ENCODE measurements at regions not wholly inside any gene's neighbourhood (a gene's known extent, or its start where the extent isn't known, plus 50 kb on each side); places are given as distances from the start of the nearest gene placed in this dataset.

GRCh38 chr7:17586711-17587110 lies 288.3 kb downstream of the AHR start:
- Histone ChIP-seq H3K36me3 (ENCODE audit: control insufficient read depth, insufficient read depth, low read length) (no peaks in the 10 kb centered on the region), H3K4me1 (ENCODE audit: control insufficient read depth, insufficient read depth, low read length, poor library complexity, severe bottlenecking) (no peaks in the 10 kb centered on the region), H3K4me3 (ENCODE audit: low read depth, low read length) (no peak overlapping the region), H3K9me3 (ENCODE audit: control insufficient read depth in 2 of 2, low read length in 2 of 2) (no peaks in the 10 kb centered on the region), H3K27me3 (ENCODE audit: control insufficient read depth, insufficient read depth, low read length) (no peaks in the 10 kb centered on the region), H3K27ac (ENCODE audit: insufficient read depth, low read length, poor library complexity, severe bottlenecking) (no peak overlapping the region)
- DNase-seq (no peak), ATAC-seq (ENCODE audit: low read depth in 2 of 2) (no peak)
- no peaks in the 10 kb centered on the region for H3K4me1 Mint-ChIP-seq
- peaks cover 0 to 6% (median 0%) of the 10 kb centered on the region in 7 donors for H3K9me3 Mint-ChIP-seq
- H3K27me3 Mint-ChIP-seq: peaks cover 6% of the 10 kb centered on the region
- no peaks in the 10 kb centered on the region for H3K36me3 Mint-ChIP-seq
- no peak overlapping the region for H3K27ac Mint-ChIP-seq
- no peak overlapping the region for H3K4me3 Mint-ChIP-seq

DNA sequence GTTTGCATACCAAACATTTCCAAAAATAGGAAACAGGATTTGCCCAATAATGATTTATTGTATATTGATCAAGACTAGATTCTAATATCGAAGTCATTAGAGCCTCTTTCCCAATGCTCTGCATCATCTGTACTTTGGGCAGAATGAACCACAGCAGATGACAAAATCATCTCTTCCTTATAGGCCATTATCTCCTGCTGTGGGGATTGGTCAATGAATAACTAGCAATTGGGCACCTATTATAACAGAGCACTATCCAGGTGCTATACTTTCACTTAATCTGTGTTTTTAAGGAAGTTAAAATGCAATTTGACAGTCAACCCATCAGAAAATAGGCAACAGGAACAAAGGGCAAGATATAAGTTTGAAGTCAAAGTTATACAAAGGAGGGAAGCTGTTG lies 290.3 kb downstream of the AHR start:
- peak overlapping the region in 1 of 4 donors; percentile 18 for H3K4me3 Mint-ChIP-seq
- Histone ChIP-seq H3K9me3 (ENCODE audit: control insufficient read depth in 2 of 2, low read length in 2 of 2) (no peaks in the 10 kb centered on the region), H3K4me1 (ENCODE audit: control insufficient read depth, insufficient read depth, low read length, poor library complexity, severe bottlenecking) (no peaks in the 10 kb centered on the region), H3K4me3 (ENCODE audit: low read depth, low read length) (no peak overlapping the region), H3K27ac (ENCODE audit: insufficient read depth, low read length, poor library complexity, severe bottlenecking) (no peak overlapping the region), H3K36me3 (ENCODE audit: control insufficient read depth, insufficient read depth, low read length) (no peaks in the 10 kb centered on the region), H3K27me3 (ENCODE audit: control insufficient read depth, insufficient read depth, low read length) (no peaks in the 10 kb centered on the region)
- H3K27ac Mint-ChIP-seq: no peak overlapping the region
- ATAC-seq (ENCODE audit: low read depth in 2 of 2): no peak
- peaks cover 13% of the 10 kb centered on the region for H3K27me3 Mint-ChIP-seq
- DNase-seq: no peak
- H3K4me1 Mint-ChIP-seq: no peaks in the 10 kb centered on the region
- H3K36me3 Mint-ChIP-seq: no peaks in the 10 kb centered on the region
- peaks cover 0 to 5% (median 0%) of the 10 kb centered on the region in 7 donors for H3K9me3 Mint-ChIP-seq

DNA sequence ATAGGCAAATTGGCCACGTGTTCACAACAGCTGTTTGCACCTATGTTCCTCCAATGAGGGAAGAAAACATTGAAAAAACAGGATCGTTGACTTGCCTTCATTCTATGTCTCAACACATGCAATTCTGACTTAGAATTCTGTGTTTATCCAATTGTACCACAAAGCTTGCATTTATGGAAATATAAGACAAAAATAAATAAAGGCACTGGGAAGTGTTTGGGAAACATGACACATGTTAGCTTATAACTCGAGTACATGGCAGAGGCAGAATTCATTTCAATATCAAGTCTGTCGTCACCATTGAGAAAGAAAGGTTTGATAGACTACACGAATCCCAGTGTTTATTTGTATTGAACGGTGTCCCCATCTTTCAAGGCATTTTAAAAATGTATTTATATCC lies 291.2 kb downstream of the AHR start:
- H3K27ac Mint-ChIP-seq: no peak overlapping the region
- Histone ChIP-seq H3K27me3 (ENCODE audit: control insufficient read depth, insufficient read depth, low read length) (no peaks in the 10 kb centered on the region), H3K4me1 (ENCODE audit: control insufficient read depth, insufficient read depth, low read length, poor library complexity, severe bottlenecking) (no peaks in the 10 kb centered on the region), H3K9me3 (ENCODE audit: control insufficient read depth in 2 of 2, low read length in 2 of 2) (no peaks in the 10 kb centered on the region), H3K36me3 (ENCODE audit: control insufficient read depth, insufficient read depth, low read length) (no peaks in the 10 kb centered on the region), H3K4me3 (ENCODE audit: low read depth, low read length) (no peak overlapping the region), H3K27ac (ENCODE audit: insufficient read depth, low read length, poor library complexity, severe bottlenecking) (no peak overlapping the region)
- no peaks in the 10 kb centered on the region for H3K4me1 Mint-ChIP-seq
- ATAC-seq (ENCODE audit: low read depth in 2 of 2) (no peak), DNase-seq (no peak)
- H3K4me3 Mint-ChIP-seq: no peak overlapping the region
- no peaks in the 10 kb centered on the region for H3K36me3 Mint-ChIP-seq
- peaks cover 14% of the 10 kb centered on the region for H3K27me3 Mint-ChIP-seq
- H3K9me3 Mint-ChIP-seq: peaks cover 0 to 5% (median 0%) of the 10 kb centered on the region in 7 donors

DNA sequence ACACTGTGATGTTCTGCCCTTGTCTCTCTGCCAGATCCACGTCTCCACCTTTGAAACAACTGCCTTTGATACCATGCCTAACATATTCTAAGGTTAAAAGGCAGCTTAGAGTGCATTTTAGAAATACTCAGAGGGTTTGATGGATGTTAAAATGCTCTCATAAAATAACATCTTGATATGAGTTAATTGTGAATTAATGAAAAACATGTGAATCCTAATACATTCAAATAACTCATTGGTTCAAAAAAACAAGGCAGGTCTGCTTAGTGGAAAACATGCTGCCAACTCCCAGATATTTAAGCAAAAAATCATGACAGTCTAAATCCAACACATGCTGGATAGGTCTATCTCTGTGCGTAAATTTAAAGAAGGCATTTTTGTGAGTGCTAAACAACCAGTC lies 291.8 kb downstream of the AHR start:
- Histone ChIP-seq H3K27ac (ENCODE audit: insufficient read depth, low read length, poor library complexity, severe bottlenecking) (no peak overlapping the region), H3K27me3 (ENCODE audit: control insufficient read depth, insufficient read depth, low read length) (no peaks in the 10 kb centered on the region), H3K4me1 (ENCODE audit: control insufficient read depth, insufficient read depth, low read length, poor library complexity, severe bottlenecking) (no peaks in the 10 kb centered on the region), H3K36me3 (ENCODE audit: control insufficient read depth, insufficient read depth, low read length) (no peaks in the 10 kb centered on the region), H3K9me3 (ENCODE audit: control insufficient read depth in 2 of 2, low read length in 2 of 2) (no peaks in the 10 kb centered on the region), H3K4me3 (ENCODE audit: low read depth, low read length) (no peak overlapping the region)
- H3K27me3 Mint-ChIP-seq: peaks cover 14% of the 10 kb centered on the region
- DNase-seq (no peak), ATAC-seq (ENCODE audit: low read depth in 2 of 2) (no peak)
- H3K9me3 Mint-ChIP-seq: peaks cover 0 to 3% (median 0%) of the 10 kb centered on the region in 7 donors
- H3K4me1 Mint-ChIP-seq: no peaks in the 10 kb centered on the region
- no peaks in the 10 kb centered on the region for H3K36me3 Mint-ChIP-seq
- no peak overlapping the region for H3K27ac Mint-ChIP-seq
- no peak overlapping the region for H3K4me3 Mint-ChIP-seq

- ATAC-seq (ENCODE audit: low read depth in 2 of 2) (no peak), DNase-seq (no peak)
- peaks cover 13% of the 10 kb centered on the region for H3K27me3 Mint-ChIP-seq
- no peaks in the 10 kb centered on the region for H3K36me3 ChIP-seq (ENCODE audit: control insufficient read depth, insufficient read depth, low read length)
- no peak overlapping the region for H3K4me3 Mint-ChIP-seq
- H3K27ac ChIP-seq (ENCODE audit: insufficient read depth, low read length, poor library complexity, severe bottlenecking): no peak overlapping the region
- no peaks in the 10 kb centered on the region for H3K4me1 ChIP-seq (ENCODE audit: control insufficient read depth, insufficient read depth, low read length, poor library complexity, severe bottlenecking)
- H3K27ac Mint-ChIP-seq: no peak overlapping the region
- H3K9me3 ChIP-seq (ENCODE audit: control insufficient read depth in 2 of 2, low read length in 2 of 2): no peaks in the 10 kb centered on the region
- no peak overlapping the region for H3K4me3 ChIP-seq (ENCODE audit: low read depth, low read length)
- no peaks in the 10 kb centered on the region for H3K36me3 Mint-ChIP-seq
- H3K27me3 ChIP-seq (ENCODE audit: control insufficient read depth, insufficient read depth, low read length): no peaks in the 10 kb centered on the region
- H3K9me3 Mint-ChIP-seq: peaks cover 0 to 4% (median 0%) of the 10 kb centered on the region in 7 donors
- H3K4me1 Mint-ChIP-seq: no peaks in the 10 kb centered on the region
These were observed 295.5 kb downstream of the AHR start for GRCh38 chr7:17593819-17594419.

DNA sequence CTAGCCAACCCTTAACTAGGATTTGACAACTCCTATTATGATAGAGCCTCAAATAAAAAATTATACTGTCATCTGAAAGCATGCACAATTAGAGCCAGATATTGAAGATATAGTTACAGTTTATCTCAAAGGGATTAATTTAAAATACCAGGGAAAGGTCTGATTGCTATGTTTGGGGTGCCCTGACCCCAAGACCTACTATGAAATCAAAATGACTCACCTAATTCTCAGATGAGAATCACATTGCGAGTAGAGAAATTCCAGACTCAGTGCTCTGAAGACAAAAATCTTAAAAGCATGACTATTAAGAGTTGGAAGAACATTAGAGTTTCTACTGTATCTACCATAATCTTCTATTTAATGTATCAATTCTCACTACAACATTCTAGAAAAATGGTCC lies 297.1 kb downstream of the AHR start:
- Histone ChIP-seq H3K36me3 (ENCODE audit: control insufficient read depth, insufficient read depth, low read length) (no peaks in the 10 kb centered on the region), H3K4me3 (ENCODE audit: low read depth, low read length) (no peak overlapping the region), H3K4me1 (ENCODE audit: control insufficient read depth, insufficient read depth, low read length, poor library complexity, severe bottlenecking) (no peaks in the 10 kb centered on the region), H3K9me3 (ENCODE audit: control insufficient read depth in 2 of 2, low read length in 2 of 2) (no peaks in the 10 kb centered on the region), H3K27me3 (ENCODE audit: control insufficient read depth, insufficient read depth, low read length) (no peaks in the 10 kb centered on the region), H3K27ac (ENCODE audit: insufficient read depth, low read length, poor library complexity, severe bottlenecking) (no peak overlapping the region)
- Mint-ChIP-seq H3K4me3 (no peak overlapping the region), H3K4me1 (no peaks in the 10 kb centered on the region), H3K27ac (no peak overlapping the region), H3K27me3 (peaks cover 13% of the 10 kb centered on the region), H3K36me3 (no peaks in the 10 kb centered on the region), H3K9me3 (peaks cover 0 to 3% (median 0%) of the 10 kb centered on the region in 7 donors)
- ATAC-seq (ENCODE audit: low read depth in 2 of 2) (no peak), DNase-seq (no peak)

DNA sequence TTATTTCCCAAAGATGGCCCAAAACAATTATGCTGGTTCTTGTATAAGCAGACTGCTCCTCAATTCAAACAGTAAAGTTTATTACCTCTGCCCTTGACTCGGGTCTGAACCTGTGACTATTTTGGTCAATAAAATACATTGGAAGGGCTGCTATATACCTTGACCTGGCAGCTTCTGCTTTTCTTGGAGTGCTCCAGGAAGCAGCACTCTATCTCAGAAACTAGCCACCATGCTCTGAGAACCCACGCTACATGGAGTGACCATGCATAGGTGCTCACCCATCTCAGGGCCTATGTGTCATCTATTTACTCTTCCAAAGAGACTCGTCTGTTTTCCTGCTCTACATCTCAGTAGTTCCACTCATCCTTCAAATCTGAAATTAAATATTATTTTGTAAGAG lies 299.9 kb downstream of the AHR start:
- H3K4me1 Mint-ChIP-seq: no peaks in the 10 kb centered on the region
- no peak for DNase-seq
- no peaks in the 10 kb centered on the region for H3K4me1 ChIP-seq (ENCODE audit: control insufficient read depth, insufficient read depth, low read length, poor library complexity, severe bottlenecking)
- no peak overlapping the region for H3K27ac ChIP-seq (ENCODE audit: insufficient read depth, low read length, poor library complexity, severe bottlenecking)
- no peaks in the 10 kb centered on the region for H3K27me3 ChIP-seq (ENCODE audit: control insufficient read depth, insufficient read depth, low read length)
- H3K27me3 Mint-ChIP-seq: peaks cover 9% of the 10 kb centered on the region
- peaks cover 0 to 5% (median under 1%) of the 10 kb centered on the region in 7 donors for H3K9me3 Mint-ChIP-seq
- H3K36me3 ChIP-seq (ENCODE audit: control insufficient read depth, insufficient read depth, low read length): no peaks in the 10 kb centered on the region
- no peaks in the 10 kb centered on the region for H3K9me3 ChIP-seq (ENCODE audit: control insufficient read depth in 2 of 2, low read length in 2 of 2)
- no peak for ATAC-seq (ENCODE audit: low read depth in 2 of 2)
- H3K4me3 ChIP-seq (ENCODE audit: low read depth, low read length): no peak overlapping the region
- H3K4me3 Mint-ChIP-seq: no peak overlapping the region
- no peak overlapping the region for H3K27ac Mint-ChIP-seq
- H3K36me3 Mint-ChIP-seq: no peaks in the 10 kb centered on the region

- ATAC-seq (ENCODE audit: low read depth in 2 of 2): no peak
These were observed 300.4 kb downstream of the AHR start for GRCh38 chr7:17598846-17599245.

More at GRCh38 chr7:17598846-17599245, 300.4 kb downstream of the AHR start:
- H3K27ac Mint-ChIP-seq: no peak overlapping the region
- Histone ChIP-seq H3K4me1 (ENCODE audit: control insufficient read depth, insufficient read depth, low read length, poor library complexity, severe bottlenecking) (no peaks in the 10 kb centered on the region), H3K9me3 (ENCODE audit: control insufficient read depth in 2 of 2, low read length in 2 of 2) (no peaks in the 10 kb centered on the region), H3K27ac (ENCODE audit: insufficient read depth, low read length, poor library complexity, severe bottlenecking) (no peak overlapping the region), H3K27me3 (ENCODE audit: control insufficient read depth, insufficient read depth, low read length) (no peaks in the 10 kb centered on the region), H3K36me3 (ENCODE audit: control insufficient read depth, insufficient read depth, low read length) (no peaks in the 10 kb centered on the region), H3K4me3 (ENCODE audit: low read depth, low read length) (no peak overlapping the region)
- no peak overlapping the region for H3K4me3 Mint-ChIP-seq
- peaks cover 0 to 9% (median 4%) of the 10 kb centered on the region in 7 donors for H3K9me3 Mint-ChIP-seq
- H3K36me3 Mint-ChIP-seq: no peaks in the 10 kb centered on the region
- peaks cover 8% of the 10 kb centered on the region for H3K27me3 Mint-ChIP-seq
- no peaks in the 10 kb centered on the region for H3K4me1 Mint-ChIP-seq
- no peak for DNase-seq
